Mesenchymal stem cell (in vitro differentiated cells and primary cell): ENCODE measurements at regions not wholly inside any gene's neighbourhood (a gene's known extent, or its start where the extent isn't known, plus 50 kb on each side); places are given as distances from the start of the nearest gene placed in this dataset.

ENCODE experiments used
- DNase-seq: peaks from one replicate; pipeline ENCODE4 v3.0.0-alpha.2; 2013
- H2AFZ ChIP-seq: one replicate; pipeline ENCODE4 v1.6.1; 2013; ENCODE audit warnings: low read depth, mild to moderate bottlenecking, control low read depth, inconsistent platforms, low read length, moderate library complexity
- H2AK5ac ChIP-seq: 2 replicates; pipeline ENCODE4 v1.6.1; 2013; ENCODE audit warnings: low read length, moderate library complexity, mild to moderate bottlenecking, inconsistent platforms; ENCODE audit not compliant: severe bottlenecking
- H2BK120ac ChIP-seq: one replicate; pipeline ENCODE4 v1.6.1; 2013; ENCODE audit warnings: low read depth, mild to moderate bottlenecking, inconsistent platforms, low read length, moderate library complexity
- H2BK12ac ChIP-seq, 2 experiments: one replicate each; pipeline ENCODE4 v1.6.1; 2013; ENCODE audit warnings: inconsistent platforms in 2 of 2, low read length in 2 of 2, mild to moderate bottlenecking in 2 of 2, moderate library complexity in 2 of 2, control low read depth in 1 of 2
- H2BK15ac ChIP-seq: one replicate; pipeline ENCODE4 v1.6.1; 2013; ENCODE audit warnings: mild to moderate bottlenecking, low read depth, inconsistent platforms; ENCODE audit not compliant: poor library complexity, severe bottlenecking
- H2BK5ac ChIP-seq: 2 replicates; pipeline ENCODE4 v1.6.1; 2013; ENCODE audit warnings: low read depth, mild to moderate bottlenecking, low read length, control low read depth, inconsistent platforms; ENCODE audit not compliant: poor library complexity, severe bottlenecking
- H3K14ac ChIP-seq, 2 experiments: one replicate each; pipeline ENCODE4 v1.6.1; 2013; ENCODE audit warnings: inconsistent platforms in 2 of 2, low read length in 2 of 2, control low read depth in 1 of 2, mild to moderate bottlenecking in 1 of 2, moderate library complexity in 1 of 2
- H3K18ac ChIP-seq, 2 experiments: one replicate each; pipeline ENCODE4 v1.6.1; 2013; ENCODE audit warnings: inconsistent platforms in 2 of 2, low read length in 2 of 2, control low read depth in 1 of 2, low read depth in 1 of 2, mild to moderate bottlenecking in 1 of 2
- H3K23ac ChIP-seq, 2 experiments: one replicate each; pipeline ENCODE4 v1.6.1; 2013; ENCODE audit warnings: inconsistent platforms in 2 of 2, low read length in 2 of 2, mild to moderate bottlenecking in 2 of 2, moderate library complexity in 2 of 2, control low read depth in 1 of 2
- H3K27ac ChIP-seq: 2 replicates; pipeline ENCODE4 v1.5.1; 2013; ENCODE audit warnings: mild to moderate bottlenecking, moderate library complexity, low read length, control low read depth, inconsistent platforms; ENCODE audit not compliant: poor library complexity, severe bottlenecking
- H3K27me3 ChIP-seq, 2 experiments: 2 replicates each; pipeline versions ENCODE4 v1.6.1 to v1.7.0; 2013; ENCODE audit warnings: low read length in 2 of 2, mild to moderate bottlenecking in 2 of 2, moderate library complexity in 2 of 2, control low read depth in 1 of 2, inconsistent platforms in 1 of 2; ENCODE audit not compliant: control insufficient read depth in 1 of 2, insufficient read depth in 1 of 2
- H3K36me3 ChIP-seq, 2 experiments: 2 replicates each; pipeline versions ENCODE4 v1.6.1 to v1.7.0; 2013; ENCODE audit warnings: low read length in 2 of 2, control low read depth in 1 of 2, inconsistent platforms in 1 of 2, low read depth in 1 of 2, mild to moderate bottlenecking in 1 of 2; ENCODE audit not compliant: insufficient read depth in 2 of 2, control insufficient read depth in 1 of 2
- H3K4ac ChIP-seq, 2 experiments: one replicate each; pipeline ENCODE4 v1.6.1; 2013; ENCODE audit warnings: inconsistent platforms in 2 of 2, low read length in 2 of 2, mild to moderate bottlenecking in 2 of 2, moderate library complexity in 2 of 2, control low read depth in 1 of 2, low read depth in 1 of 2
- H3K4me1 ChIP-seq: 2 replicates; pipeline ENCODE4 v1.6.1; 2013; ENCODE audit warnings: low read depth, low read length, control low read depth; ENCODE audit not compliant: control insufficient read depth, insufficient read depth
- H3K4me2 ChIP-seq: 2 replicates; pipeline ENCODE4 v1.6.1; 2013; ENCODE audit warnings: low read length, mild to moderate bottlenecking, inconsistent platforms; ENCODE audit not compliant: poor library complexity, severe bottlenecking
- H3K4me3 ChIP-seq, 2 experiments: 2 replicates each; pipeline versions ENCODE4 v1.5.1 to v1.7.0; 2013; ENCODE audit warnings: low read length in 2 of 2, mild to moderate bottlenecking in 2 of 2, control low read depth in 1 of 2, low read depth in 1 of 2; ENCODE audit not compliant: insufficient read depth in 1 of 2
- H3K79me1 ChIP-seq: replicated peaks from 2 replicates; pipeline ENCODE4 v1.6.1; 2013; ENCODE audit warnings: mild to moderate bottlenecking, control low read depth, low read length, inconsistent platforms; ENCODE audit not compliant: poor library complexity, severe bottlenecking
- H3K9ac ChIP-seq: 2 replicates; pipeline ENCODE4 v1.7.0; 2013; ENCODE audit warnings: mild to moderate bottlenecking, low read length, moderate library complexity
- H3K9me3 ChIP-seq: 2 replicates; pipeline ENCODE4 v1.7.0; 2013; ENCODE audit warnings: mild to moderate bottlenecking, low read length; ENCODE audit not compliant: control insufficient read depth
- H4K8ac ChIP-seq: one replicate; pipeline ENCODE4 v1.6.1; 2013; ENCODE audit warnings: inconsistent platforms, mild to moderate bottlenecking, low read length, moderate library complexity
- H4K91ac ChIP-seq: one replicate; pipeline ENCODE4 v1.6.1; 2013; ENCODE audit warnings: mild to moderate bottlenecking, low read length, inconsistent platforms
- WGBS: methylation state at CpG from one replicate; pipeline ENCODE4 v1.1.7; 2013; ENCODE audit warnings: mixed read lengths; 5-methylcytosine and 5-hydroxymethylcytosine counted together

GRCh38 chr4:63700569-63700968, 708.7 kb downstream of the TECRL start:
- Histone ChIP-seq H3K4me2 (no peak overlapping the region), H3K79me1 (no peaks in the 10 kb centered on the region), H2BK5ac (no peak overlapping the region), H3K36me3 (no peaks in the 10 kb centered on the region), H3K9me3 (peaks cover 4% of the 10 kb centered on the region), H2BK12ac (no peak overlapping the region), H3K23ac (no peak overlapping the region), H2BK120ac (no peak overlapping the region), H3K9ac (no peak overlapping the region), H2BK15ac (no peak overlapping the region), H2AK5ac (no peak overlapping the region), H3K27me3 (no peaks in the 10 kb centered on the region), H3K14ac (no peak overlapping the region), H4K8ac (no peak overlapping the region), H3K4me1 (no peaks in the 10 kb centered on the region), H3K4ac (no peak overlapping the region), H2AFZ (no peak overlapping the region), H4K91ac (no peak overlapping the region), H3K18ac (no peak overlapping the region), H3K4me3 (no peak overlapping the region), H3K27ac (no peak overlapping the region)
- WGBS = 84% methylated on average over 6 of the region's 6 CpGs
- DNase-seq = no peak

GRCh38 chr4:63693321-63693720, 715.9 kb downstream of the TECRL start:
- Histone ChIP-seq H4K8ac (no peak overlapping the region), H3K4ac (no peak overlapping the region), H2BK5ac (no peak overlapping the region), H3K79me1 (no peaks in the 10 kb centered on the region), H3K4me3 (no peak overlapping the region), H3K4me1 (no peaks in the 10 kb centered on the region), H2AK5ac (no peak overlapping the region), H2BK120ac (no peak overlapping the region), H2BK12ac (no peak overlapping the region), H4K91ac (no peak overlapping the region), H2BK15ac (no peak overlapping the region), H3K27me3 (no peaks in the 10 kb centered on the region), H3K27ac (no peak overlapping the region), H3K9me3 (peaks cover 12% of the 10 kb centered on the region), H3K9ac (no peak overlapping the region), H3K23ac (no peak overlapping the region), H3K18ac (no peak overlapping the region), H2AFZ (no peak overlapping the region), H3K36me3 (no peaks in the 10 kb centered on the region), H3K14ac (no peak overlapping the region), H3K4me2 (no peak overlapping the region)
- WGBS = no CpG with 5 or more reads among the region's 2 CpGs
- DNase-seq = no peak

- H2BK120ac ChIP-seq = no peak overlapping the region
- no peak overlapping the region for H3K4me3 ChIP-seq
- no peak overlapping the region for H4K91ac ChIP-seq
- no peak overlapping the region for H2AFZ ChIP-seq
- no peak overlapping the region for H4K8ac ChIP-seq
- no peak for DNase-seq
- no peaks in the 10 kb centered on the region for H3K4me1 ChIP-seq
- H3K4me2 ChIP-seq = no peak overlapping the region
- no peak overlapping the region for H3K14ac ChIP-seq
- no peak overlapping the region for H3K27ac ChIP-seq
- H3K9ac ChIP-seq = no peak overlapping the region
- H2BK5ac ChIP-seq = no peak overlapping the region
- no peak overlapping the region for H3K23ac ChIP-seq
- no peak overlapping the region for H3K18ac ChIP-seq
- no peaks in the 10 kb centered on the region for H3K9me3 ChIP-seq
- H3K4ac ChIP-seq = no peak overlapping the region
- no peaks in the 10 kb centered on the region for H3K79me1 ChIP-seq
- 87% methylated on average over 3 of the region's 3 CpGs for WGBS
- H2BK12ac ChIP-seq = no peak overlapping the region
- H3K36me3 ChIP-seq = no peaks in the 10 kb centered on the region
- no peak overlapping the region for H2AK5ac ChIP-seq
- no peaks in the 10 kb centered on the region for H3K27me3 ChIP-seq
- H2BK15ac ChIP-seq = no peak overlapping the region
Observed at GRCh38 chr4:63678358-63678931, 730.8 kb downstream of the TECRL start.

GRCh38 chr4:63670735-63671134, 738.5 kb downstream of the TECRL start:
- H3K23ac ChIP-seq = no peak overlapping the region
- no peak overlapping the region for H3K14ac ChIP-seq
- H3K27ac ChIP-seq = no peak overlapping the region
- no peaks in the 10 kb centered on the region for H3K27me3 ChIP-seq
- no peaks in the 10 kb centered on the region for H3K4me1 ChIP-seq
- no peak overlapping the region for H3K4me3 ChIP-seq
- no peak overlapping the region for H2BK15ac ChIP-seq
- DNase-seq = no peak
- no peak overlapping the region for H4K8ac ChIP-seq
- no peaks in the 10 kb centered on the region for H3K9me3 ChIP-seq
- H3K4me2 ChIP-seq = no peak overlapping the region
- H3K4ac ChIP-seq = no peak overlapping the region
- H3K79me1 ChIP-seq = no peaks in the 10 kb centered on the region
- no peak overlapping the region for H2AK5ac ChIP-seq
- no peaks in the 10 kb centered on the region for H3K36me3 ChIP-seq
- H2BK120ac ChIP-seq = no peak overlapping the region
- H2BK12ac ChIP-seq = no peak overlapping the region
- H2BK5ac ChIP-seq = no peak overlapping the region
- no peak overlapping the region for H3K9ac ChIP-seq
- H2AFZ ChIP-seq = no peak overlapping the region
- H3K18ac ChIP-seq = no peak overlapping the region
- no peak overlapping the region for H4K91ac ChIP-seq
- WGBS = no CpG with 5 or more reads among the region's 1 CpG
